Mesodermal cell (in vitro differentiated cells): ENCODE measurements at regions not wholly inside any gene's neighbourhood (a gene's known extent, or its start where the extent isn't known, plus 50 kb on each side); places are given as distances from the start of the nearest gene placed in this dataset.

Experiments used
- H3K27ac ChIP-seq: 2 replicates; pipeline ENCODE4 v1.7.0; 2013; ENCODE audit warnings: mild to moderate bottlenecking, low read depth, low read length, moderate library complexity; ENCODE audit not compliant: severe bottlenecking
- H3K36me3 ChIP-seq: 2 replicates; pipeline ENCODE4 v1.7.1; 2013; ENCODE audit warnings: mild to moderate bottlenecking, low read length, moderate library complexity; ENCODE audit not compliant: control insufficient read depth, insufficient read depth
- H3K4me1 ChIP-seq: one replicate; pipeline ENCODE4 v1.7.1; 2013; ENCODE audit warnings: mild to moderate bottlenecking, low read length; ENCODE audit not compliant: insufficient read depth, control insufficient read depth, poor library complexity, severe bottlenecking
- H3K4me3 ChIP-seq: 2 replicates; pipeline ENCODE4 v1.7.0; 2013; ENCODE audit warnings: low read length, control low read depth, mild to moderate bottlenecking; ENCODE audit not compliant: insufficient read depth, poor library complexity, severe bottlenecking; ENCODE audit errors: extremely low read depth
- H3K9me3 ChIP-seq: 2 replicates; pipeline ENCODE4 v1.7.1; 2013; ENCODE audit warnings: mild to moderate bottlenecking, low read length, moderate library complexity; ENCODE audit not compliant: control insufficient read depth
- WGBS, 2 experiments: methylation state at CpG; one replicate each; pipeline ENCODE4 v1.1.5; 2013; ENCODE audit warnings: missing lambda C conversion rate in 2 of 2; ENCODE audit not compliant: insufficient coverage in 2 of 2; 5-methylcytosine and 5-hydroxymethylcytosine counted together

DNA sequence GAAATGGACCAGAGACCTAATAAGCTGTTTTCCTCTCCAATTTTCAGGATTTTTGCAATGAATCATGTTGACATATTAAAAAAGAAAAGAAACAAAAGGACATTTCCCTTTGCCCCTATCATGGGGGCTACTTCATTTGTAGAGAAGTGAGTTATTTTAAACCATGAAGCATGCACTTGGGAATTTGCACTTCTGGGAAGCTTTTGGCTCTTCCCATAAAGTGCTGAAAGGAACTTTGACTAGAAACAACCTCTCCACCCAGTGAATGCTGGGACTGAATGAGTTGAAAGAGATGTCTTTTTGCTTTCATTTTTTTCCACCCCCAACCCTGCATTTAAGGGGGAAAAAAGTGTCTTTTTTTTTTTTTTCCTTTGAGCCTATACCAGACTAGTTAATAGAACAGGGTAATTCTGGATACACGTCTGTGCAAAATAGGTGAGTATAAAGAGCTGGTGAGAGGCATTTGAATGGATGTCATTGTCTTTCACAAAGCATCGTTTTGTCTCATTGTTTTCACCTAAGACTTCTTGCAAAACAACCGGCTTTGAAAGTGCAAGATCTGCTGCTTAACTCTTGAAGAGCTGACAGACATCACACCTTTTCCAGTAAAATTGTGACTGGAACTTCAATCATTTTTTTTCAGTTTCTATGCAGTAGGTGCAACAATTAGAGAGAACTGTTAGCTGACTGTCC lies 138.7 kb upstream of the BACH2 start:
- 17 to 25% methylated on average over 1 to 2 of the region's 3 CpGs for WGBS, 2 experiments
- Histone ChIP-seq H3K27ac (no peak overlapping the region), H3K9me3 (peaks cover 11% of the 10 kb centered on the region), H3K4me1 (no peaks in the 10 kb centered on the region), H3K36me3 (no peaks in the 10 kb centered on the region), H3K4me3 (no peak overlapping the region)

DNA sequence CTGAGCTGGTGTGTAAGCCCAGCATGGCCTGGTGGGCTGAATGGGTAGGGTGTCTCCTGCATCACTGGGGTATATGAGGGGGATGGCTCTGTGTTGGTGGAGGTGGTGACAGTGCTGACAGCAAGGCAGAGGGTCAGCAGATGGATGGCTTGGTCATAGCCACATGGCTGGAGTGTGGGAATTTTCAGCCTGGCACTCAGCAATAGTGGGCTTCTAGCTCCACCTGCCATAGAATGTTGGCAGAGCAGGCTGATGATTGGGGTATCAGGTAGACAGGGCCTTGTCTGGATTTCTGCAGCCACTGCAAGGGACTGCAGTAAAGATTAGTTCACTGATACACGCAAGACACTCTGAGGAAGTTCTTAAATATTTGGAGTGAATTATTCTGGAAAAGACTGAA lies 137.5 kb upstream of the BACH2 start:
- Histone ChIP-seq H3K27ac (no peak overlapping the region), H3K9me3 (peaks cover 22% of the 10 kb centered on the region), H3K36me3 (no peaks in the 10 kb centered on the region), H3K4me3 (no peak overlapping the region), H3K4me1 (no peaks in the 10 kb centered on the region)
- WGBS, 2 experiments: 92 to 100% methylated on average over 1 of the region's 1 CpG

DNA sequence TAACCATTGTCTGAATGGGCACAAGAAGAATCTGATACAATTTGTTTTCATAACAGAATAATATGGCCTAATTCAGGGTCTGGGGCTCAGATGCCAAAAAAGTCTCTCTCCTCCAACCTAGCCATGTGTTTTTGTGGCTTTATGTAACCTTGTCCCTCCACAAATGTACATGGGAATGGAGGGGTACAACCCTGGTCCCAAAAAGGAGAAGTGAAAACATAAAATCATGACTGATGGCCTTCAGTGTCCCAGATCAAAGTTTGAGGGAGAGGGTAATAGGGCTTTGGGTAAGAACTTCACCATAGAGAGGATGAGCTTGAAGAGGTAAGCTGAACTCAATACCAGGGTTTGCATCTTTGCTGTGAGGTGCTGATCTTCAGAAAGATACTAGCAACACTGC lies 136.3 kb upstream of the BACH2 start:
- no peaks in the 10 kb centered on the region for H3K4me1 ChIP-seq
- peaks cover 22% of the 10 kb centered on the region for H3K9me3 ChIP-seq
- no peaks in the 10 kb centered on the region for H3K36me3 ChIP-seq
- no peak overlapping the region for H3K27ac ChIP-seq
- H3K4me3 ChIP-seq: no peak overlapping the region

DNA sequence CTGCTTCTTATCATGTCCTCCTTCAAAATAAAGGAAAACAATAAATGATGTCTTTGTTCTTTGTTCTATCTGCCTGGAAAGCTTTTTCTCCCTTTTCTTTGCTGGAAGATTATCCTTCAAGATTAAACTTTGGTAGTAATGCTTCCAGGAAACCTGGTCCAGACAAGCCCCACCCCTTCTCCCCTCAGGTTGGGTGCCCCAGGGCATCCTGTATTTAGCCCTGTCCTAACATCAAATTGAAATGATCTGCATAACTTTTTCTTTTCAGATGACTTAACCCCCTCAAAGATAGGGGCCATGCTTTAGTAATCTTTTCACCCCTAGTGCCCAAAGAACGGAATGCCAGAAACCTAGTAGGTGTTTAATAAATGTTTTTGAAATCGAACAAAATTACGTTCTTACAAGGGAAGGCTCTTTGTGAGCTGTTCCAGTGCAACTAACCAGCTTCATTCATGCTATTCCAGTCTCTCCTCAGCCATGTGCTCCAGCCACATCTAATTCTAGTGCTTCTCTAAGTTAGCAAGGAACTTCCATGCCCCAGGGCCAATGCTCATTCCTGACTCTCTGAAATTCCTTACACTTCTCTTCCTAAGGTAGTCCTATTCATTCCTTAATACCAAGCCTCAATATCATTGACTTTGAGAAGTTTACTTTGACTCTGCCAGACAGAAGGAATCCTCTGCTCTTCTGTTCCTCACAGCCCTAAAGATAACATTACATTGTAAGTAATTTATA lies 135.6 kb upstream of the BACH2 start:
- Histone ChIP-seq H3K36me3 (no peaks in the 10 kb centered on the region), H3K9me3 (peaks cover 22% of the 10 kb centered on the region), H3K4me3 (no peak overlapping the region), H3K4me1 (no peaks in the 10 kb centered on the region), H3K27ac (no peak overlapping the region)
- no CpG with 5 or more reads among the region's 3 CpGs for WGBS, 2 experiments

DNA sequence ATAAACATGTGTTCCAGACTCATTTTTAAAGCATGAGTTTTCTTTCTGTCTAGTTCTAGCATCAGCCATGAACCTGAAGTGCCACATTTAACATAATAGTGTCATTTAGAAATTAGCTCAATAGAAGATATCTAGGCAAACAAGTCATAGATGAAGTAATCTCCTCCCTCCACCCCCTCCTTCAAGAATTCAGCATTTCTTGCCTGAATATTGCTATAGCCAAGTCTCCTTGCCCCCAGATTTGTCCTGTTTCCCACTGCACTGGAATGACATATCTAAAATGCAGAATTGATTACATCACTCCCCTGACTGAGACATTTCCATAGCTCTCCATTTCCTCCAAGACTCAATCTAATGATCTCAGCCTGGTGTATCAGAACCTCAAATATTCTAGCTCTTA lies 134.9 kb upstream of the BACH2 start:
- H3K27ac ChIP-seq: no peak overlapping the region
- peaks cover 22% of the 10 kb centered on the region for H3K9me3 ChIP-seq
- H3K4me3 ChIP-seq: no peak overlapping the region
- H3K4me1 ChIP-seq: no peaks in the 10 kb centered on the region
- no peaks in the 10 kb centered on the region for H3K36me3 ChIP-seq

DNA sequence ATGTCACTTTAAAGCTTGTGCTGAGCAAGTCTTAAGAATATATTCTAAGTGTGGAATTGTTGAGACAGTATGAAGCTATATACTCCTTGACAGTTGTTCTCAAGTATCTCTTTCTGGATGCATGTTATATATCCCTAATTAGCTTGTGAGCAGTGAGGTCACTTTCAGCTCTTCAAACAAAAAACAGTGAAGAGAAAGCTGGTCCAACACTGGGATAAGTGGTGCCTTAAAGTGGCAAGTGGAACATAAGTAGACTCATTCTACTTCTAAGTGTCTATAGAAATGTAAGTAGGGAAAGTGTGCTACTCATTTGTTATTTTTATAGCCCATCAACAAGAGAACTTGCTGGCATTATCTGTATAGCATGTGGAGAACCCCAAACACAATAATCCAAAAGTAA lies 133.1 kb upstream of the BACH2 start:
- Histone ChIP-seq H3K4me1 (no peaks in the 10 kb centered on the region), H3K27ac (no peak overlapping the region), H3K36me3 (no peaks in the 10 kb centered on the region), H3K4me3 (no peak overlapping the region), H3K9me3 (peaks cover 22% of the 10 kb centered on the region)

DNA sequence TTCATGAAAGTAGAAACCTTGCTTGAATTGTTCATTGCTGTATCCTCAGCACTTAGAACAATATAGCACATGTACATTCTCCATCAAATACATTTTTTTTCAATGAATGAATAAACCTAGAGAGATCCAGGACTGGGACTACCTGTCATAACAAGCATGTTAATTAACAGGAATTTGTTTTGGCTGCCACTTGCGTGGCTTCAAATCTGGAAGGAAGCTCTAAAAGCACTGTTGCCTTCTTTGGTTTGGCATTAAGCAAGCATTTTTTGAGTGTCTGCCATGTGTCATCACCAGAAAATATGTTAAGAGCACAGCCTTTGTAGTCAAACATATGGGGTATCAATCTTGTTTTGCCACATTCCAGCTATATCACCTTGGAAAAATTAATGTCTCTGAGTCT lies 131.9 kb upstream of the BACH2 start:
- 86 to 94% methylated on average over 1 of the region's 1 CpG for WGBS, 2 experiments
- Histone ChIP-seq H3K27ac (no peak overlapping the region), H3K36me3 (no peaks in the 10 kb centered on the region), H3K9me3 (peaks cover 16% of the 10 kb centered on the region), H3K4me1 (no peaks in the 10 kb centered on the region), H3K4me3 (no peak overlapping the region)

DNA sequence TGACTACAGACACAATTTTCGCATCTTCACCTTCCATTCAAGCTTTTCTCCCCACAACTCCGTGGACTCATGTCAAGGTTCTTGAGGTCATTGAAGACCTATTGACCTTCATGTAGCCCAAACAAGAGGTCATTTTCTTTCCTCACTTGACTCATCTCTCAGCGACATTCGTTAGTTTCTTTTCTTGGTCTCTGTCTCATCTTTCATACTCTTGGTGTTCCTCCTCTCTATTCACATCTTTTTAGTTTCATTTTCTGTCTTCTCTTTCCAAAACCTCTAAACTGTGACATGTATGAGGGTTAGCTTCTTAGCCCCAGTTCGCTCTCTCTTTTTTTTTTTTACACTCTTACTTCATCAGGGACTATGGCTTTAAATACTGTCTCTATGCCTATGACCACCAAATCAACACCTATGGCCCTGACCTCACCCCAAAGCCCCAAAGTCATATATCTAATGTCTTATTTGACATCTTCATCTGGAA lies 128.6 kb upstream of the BACH2 start:
- WGBS, 2 experiments: 92% methylated on average over 3 to 5 of the region's 5 CpGs
- Histone ChIP-seq H3K4me1 (no peaks in the 10 kb centered on the region), H3K4me3 (no peak overlapping the region), H3K27ac (no peak overlapping the region), H3K9me3 (peaks cover 9% of the 10 kb centered on the region), H3K36me3 (no peaks in the 10 kb centered on the region)

DNA sequence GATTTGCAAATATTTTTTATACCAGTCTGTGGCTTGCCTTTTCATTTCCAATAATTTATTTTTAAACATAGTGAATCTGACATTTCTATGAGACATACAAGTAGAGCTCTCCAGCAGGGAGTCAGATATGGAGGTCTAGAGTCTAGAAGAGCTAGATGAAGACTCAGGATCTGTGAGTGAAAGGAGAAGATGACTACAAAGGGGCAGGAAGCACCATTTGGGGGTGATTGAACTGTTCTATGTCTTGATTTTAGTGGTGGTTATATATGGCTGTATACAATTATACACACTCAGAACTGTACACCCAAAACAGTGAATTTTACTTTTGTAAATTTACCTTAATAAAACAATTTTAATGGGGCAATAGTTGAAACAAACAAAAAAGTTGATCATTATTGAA lies 127.9 kb upstream of the BACH2 start:
- Histone ChIP-seq H3K4me1 (no peaks in the 10 kb centered on the region), H3K27ac (no peak overlapping the region), H3K4me3 (no peak overlapping the region), H3K36me3 (no peaks in the 10 kb centered on the region), H3K9me3 (peaks cover 4% of the 10 kb centered on the region)

DNA sequence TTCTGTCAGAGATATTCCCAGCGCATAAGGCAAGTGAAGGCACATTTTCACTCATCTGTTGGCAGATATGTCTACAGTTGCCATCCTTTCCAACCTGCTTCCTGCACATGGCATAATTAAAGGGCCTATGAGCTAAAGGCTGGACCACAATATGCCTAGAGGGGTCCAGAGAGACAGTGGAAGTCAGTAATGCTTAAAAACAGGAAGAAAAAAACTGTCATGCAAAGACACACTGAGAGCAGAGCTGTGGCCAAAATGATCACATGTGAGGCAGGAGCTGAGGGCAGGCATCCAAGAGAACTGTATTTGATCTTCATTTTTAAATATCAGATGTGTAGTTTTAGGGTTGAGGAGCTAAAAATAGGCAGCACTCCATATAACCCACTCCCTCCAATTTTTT lies 125.0 kb upstream of the BACH2 start:
- WGBS, 2 experiments: 100% methylated on average over 1 of the region's 1 CpG; no CpG with 5 or more reads in 1 of the 2 experiments
- no peaks in the 10 kb centered on the region for H3K9me3 ChIP-seq
- H3K4me3 ChIP-seq: no peak overlapping the region
- no peaks in the 10 kb centered on the region for H3K36me3 ChIP-seq
- H3K4me1 ChIP-seq: no peaks in the 10 kb centered on the region
- H3K27ac ChIP-seq: no peak overlapping the region

DNA sequence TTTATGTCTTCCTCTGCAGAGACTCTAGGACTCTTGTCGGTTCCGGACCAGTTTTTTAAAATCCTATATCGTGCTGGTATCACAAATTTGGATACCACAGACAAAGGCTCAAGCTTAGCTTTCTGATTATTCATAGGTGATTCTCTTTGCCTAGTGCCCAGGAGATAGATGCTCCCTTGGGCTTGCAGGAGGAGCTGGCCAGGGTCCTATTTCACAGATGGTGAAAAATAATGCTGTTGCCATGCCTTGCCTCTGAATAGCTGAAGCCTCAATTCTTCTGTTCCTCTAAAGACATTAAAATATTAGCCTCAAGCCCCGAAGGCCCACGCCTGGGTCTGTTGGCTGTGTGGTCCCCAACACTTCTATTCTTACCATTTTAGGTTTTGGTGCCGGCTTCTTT lies 123.9 kb upstream of the BACH2 start:
- Histone ChIP-seq H3K4me1 (no peaks in the 10 kb centered on the region), H3K4me3 (no peak overlapping the region), H3K36me3 (no peaks in the 10 kb centered on the region), H3K9me3 (no peaks in the 10 kb centered on the region), H3K27ac (no peak overlapping the region)
- 74 to 94% methylated on average over 3 of the region's 6 CpGs for WGBS, 2 experiments
